Neutrophil (primary cell): ENCODE measurements at regions not wholly inside any gene's neighbourhood (a gene's known extent, or its start where the extent isn't known, plus 50 kb on each side); places are given as distances from the start of the nearest gene placed in this dataset.

Source experiments
- H3K27ac ChIP-seq: fragments of 200-600 bp; sonication (generic); 2 replicates; pipeline ENCODE4 v1.5.1; 2016; ENCODE audit warnings: mild to moderate bottlenecking, moderate library complexity
- H3K27me3 ChIP-seq: fragments of 200-600 bp; sonication (generic); 2 replicates; pipeline ENCODE4 v1.6.0; 2016; ENCODE audit warnings: mild to moderate bottlenecking
- H3K36me3 ChIP-seq: fragments of 200-600 bp; sonication (generic); 2 replicates; pipeline ENCODE4 v1.5.1; 2017
- H3K4me1 ChIP-seq, 2 experiments: fragments of 200-600 bp in 1 of 2; sonication (generic) in 1 of 2; 1 replicate in 1 of 2; 2 replicates in 1 of 2; pipeline versions ENCODE4 v1.5.1 to v1.6.1; 2013 to 2016; ENCODE audit warnings: low read depth in 1 of 2, low read length in 1 of 2, mild to moderate bottlenecking in 1 of 2, moderate library complexity in 1 of 2; ENCODE audit not compliant: control insufficient read depth in 1 of 2, insufficient read depth in 1 of 2
- H3K4me3 ChIP-seq, 2 experiments: fragments of 200-600 bp in 1 of 2; sonication (generic) in 1 of 2; 1 replicate in 1 of 2; 2 replicates in 1 of 2; pipeline ENCODE4 v1.5.1; 2013 to 2016; ENCODE audit warnings: low read depth in 1 of 2, low read length in 1 of 2, mild to moderate bottlenecking in 1 of 2, moderate library complexity in 1 of 2
- H3K9me3 ChIP-seq: fragments of 200-600 bp; sonication (generic); 2 replicates; pipeline ENCODE4 v1.5.1; 2016
- CTCF ChIP-seq: fragments of 200-600 bp; sonication (generic); IDR thresholded peaks from 2 replicates; pipeline ENCODE4 v1.5.1; 2016; ENCODE audit warnings: antibody characterized with exemption

- no peak overlapping the region for H3K4me3 ChIP-seq
- no peaks in the 10 kb centered on the region for H3K27me3 ChIP-seq
These were observed 107.9 kb downstream of the CDC42EP3 start for GRCh38 chr2:37563375-37564015.

DNA sequence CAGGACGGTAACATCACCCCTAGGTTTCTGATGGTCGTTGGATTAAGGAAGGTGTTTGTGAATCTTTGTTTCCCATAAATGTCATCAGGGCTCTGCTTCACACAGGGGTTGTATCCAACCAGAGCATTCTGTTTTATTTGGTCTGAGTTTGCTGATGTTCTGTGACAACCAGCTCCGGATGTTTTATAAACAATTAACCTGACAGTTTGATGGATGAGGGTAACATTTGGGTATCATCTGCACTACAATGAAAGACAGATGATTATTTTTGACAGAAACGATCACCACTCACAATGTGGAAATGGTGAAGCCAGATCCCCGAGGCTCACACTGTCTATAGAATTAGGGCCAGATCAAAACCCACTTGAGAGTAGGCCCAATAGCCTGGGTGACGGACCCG lies 107.1 kb downstream of the CDC42EP3 start:
- Histone ChIP-seq H3K27me3 (no peaks in the 10 kb centered on the region), H3K4me1 (no peaks in the 10 kb centered on the region), H3K9me3 (no peaks in the 10 kb centered on the region), H3K27ac (no peak overlapping the region), H3K4me3 (no peak overlapping the region), H3K36me3 (no peaks in the 10 kb centered on the region)
- no peak for TF ChIP-seq CTCF

More at GRCh38 chr2:37563375-37564015, 107.9 kb downstream of the CDC42EP3 start:
- Histone ChIP-seq H3K4me1 (peaks cover 5% of the 10 kb centered on the region in 2 experiments), H3K9me3 (no peaks in the 10 kb centered on the region), H3K36me3 (no peaks in the 10 kb centered on the region), H3K27ac (no peak overlapping the region)
- no peak for TF ChIP-seq CTCF

DNA sequence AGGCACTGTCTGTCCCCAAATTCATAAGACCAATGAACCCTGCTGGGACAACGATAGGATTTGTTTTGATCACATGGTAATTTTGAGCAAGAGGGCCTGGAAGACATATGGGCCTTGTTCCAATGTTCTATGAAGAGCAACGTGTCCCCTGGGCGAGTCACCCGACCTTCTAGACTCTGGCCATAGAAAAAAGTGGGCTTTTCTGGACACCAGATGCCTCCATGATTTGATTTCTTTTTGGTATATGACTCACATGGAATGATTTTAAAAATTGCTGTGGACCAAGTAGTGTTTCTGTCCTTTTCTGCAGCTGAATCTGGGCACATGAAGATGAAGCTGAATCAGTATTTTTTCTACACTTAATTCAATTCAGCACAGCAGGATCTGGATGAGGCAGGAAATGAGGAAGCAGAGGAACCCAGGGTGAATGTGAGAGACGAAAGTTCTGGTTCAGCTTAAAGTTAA lies 104.9 kb downstream of the CDC42EP3 start:
- Histone ChIP-seq H3K36me3 (no peaks in the 10 kb centered on the region), H3K4me1 (no peaks in the 10 kb centered on the region), H3K27ac (no peak overlapping the region), H3K27me3 (no peaks in the 10 kb centered on the region), H3K9me3 (no peaks in the 10 kb centered on the region), H3K4me3 (no peak overlapping the region)
- TF ChIP-seq CTCF, result no peak

GRCh38 chr2:37568565-37568964 lies 102.9 kb downstream of the CDC42EP3 start:
- Histone ChIP-seq H3K4me3 (no peak overlapping the region), H3K4me1 (no peaks in the 10 kb centered on the region), H3K27ac (no peak overlapping the region), H3K9me3 (no peaks in the 10 kb centered on the region), H3K27me3 (no peaks in the 10 kb centered on the region), H3K36me3 (no peaks in the 10 kb centered on the region)
- TF ChIP-seq CTCF, result no peak

- Histone ChIP-seq H3K36me3 (no peaks in the 10 kb centered on the region), H3K4me1 (no peaks in the 10 kb centered on the region), H3K9me3 (no peaks in the 10 kb centered on the region), H3K27ac (no peak overlapping the region), H3K4me3 (no peak overlapping the region), H3K27me3 (no peaks in the 10 kb centered on the region)
- no peak for TF ChIP-seq CTCF
These were observed 102.2 kb downstream of the CDC42EP3 start for GRCh38 chr2:37569131-37569823.
